GM21390 (cell line): ENCODE measurements at regions not wholly inside any gene's neighbourhood (a gene's known extent, or its start where the extent isn't known, plus 50 kb on each side); places are given as distances from the start of the nearest gene placed in this dataset.
"Not testable (repeated sequence)": the region's sequence is repeated elsewhere in the genome, so short reads cannot be mapped to it uniquely, and the experiment has no call there.

Source experiments
- ATAC-seq: cut with Tn5 transposase; IDR thresholded peaks from one replicate; pipeline ENCODE4 v1.9.1; 2021; ENCODE audit not compliant: unreplicated experiment

DNA sequence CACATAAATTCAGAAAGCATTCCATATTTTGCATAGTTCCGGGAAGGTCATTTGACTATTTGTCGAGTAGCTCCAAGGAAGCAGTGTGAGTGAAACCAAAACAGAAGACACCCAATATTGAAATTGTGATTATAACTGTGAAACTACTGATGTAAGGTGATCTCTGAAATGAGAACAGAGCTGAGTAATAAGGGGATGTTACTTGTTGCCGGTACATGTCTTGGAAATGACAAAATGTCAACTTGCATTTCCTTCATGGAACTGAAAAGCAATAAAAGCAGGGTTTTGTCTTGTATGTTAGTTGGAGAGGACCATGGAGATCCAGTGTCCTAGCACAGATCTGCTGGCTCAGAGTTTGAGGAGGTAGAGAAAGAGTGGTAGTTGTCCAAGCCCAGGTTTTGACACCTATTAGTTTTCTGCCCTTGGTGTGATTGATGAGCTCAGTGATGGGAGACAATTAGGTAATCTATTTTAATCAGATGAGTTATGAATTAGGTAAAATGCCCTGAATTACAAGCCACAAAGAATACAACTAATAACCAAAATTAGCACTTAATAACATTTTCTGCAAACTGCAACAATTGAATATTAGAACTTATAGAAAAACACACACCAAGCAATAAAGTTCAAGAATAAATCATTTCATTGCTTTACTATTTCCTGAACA is 58.7 kb upstream of the ZNF519 start:
- peak; percentile 96 for ATAC-seq

DNA sequence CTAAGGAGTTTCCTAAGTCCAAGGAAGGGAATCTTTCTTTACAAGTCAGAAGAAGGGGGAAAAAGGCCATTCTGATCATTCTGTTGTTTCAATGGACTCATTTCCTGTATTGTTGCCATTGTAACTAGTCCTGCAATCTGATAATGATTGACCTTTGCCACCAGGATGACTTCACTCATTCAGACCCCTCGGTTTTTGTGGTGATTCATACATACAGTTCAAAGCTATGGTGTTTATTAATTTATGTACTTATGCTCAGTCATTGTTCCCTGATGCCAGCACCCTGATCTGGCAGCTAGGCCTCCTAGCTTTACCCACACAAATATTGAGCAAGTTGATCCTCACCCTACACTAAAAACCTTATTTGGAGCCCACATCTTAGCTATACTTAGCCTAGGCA is 57.6 kb upstream of the ZNF519 start:
- no peak for ATAC-seq

DNA sequence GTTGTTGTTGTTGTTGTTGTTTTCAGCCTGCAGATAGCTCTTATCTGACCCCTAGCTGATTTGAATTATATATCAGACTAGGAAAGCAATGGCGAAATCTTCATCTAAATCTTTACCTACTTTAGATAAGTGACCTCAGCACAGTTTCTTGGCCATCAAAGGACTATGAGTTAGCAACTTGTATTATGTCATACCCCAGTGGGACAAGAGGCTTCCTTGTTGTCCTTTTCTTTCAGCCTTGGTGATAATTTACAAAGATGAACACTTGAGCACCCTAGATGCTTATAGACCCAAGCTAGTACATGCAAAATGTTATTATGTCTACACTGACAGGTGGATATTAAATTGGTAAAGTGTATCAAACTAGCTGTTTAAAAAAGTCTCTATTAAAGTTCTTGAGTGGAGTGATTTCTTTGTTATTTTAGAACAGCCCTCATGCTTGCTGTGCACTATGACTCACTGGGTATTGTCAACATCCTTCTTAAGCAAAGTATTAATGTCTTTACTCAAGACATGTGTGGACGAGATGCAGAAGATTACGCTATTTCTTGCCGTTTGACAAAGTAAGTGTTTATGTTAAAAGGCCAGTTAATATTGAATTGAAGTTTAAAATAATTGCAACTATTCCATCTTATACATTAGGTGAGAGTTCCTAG is 56.6 kb upstream of the ZNF519 start:
- not testable (repeated sequence) for ATAC-seq
